22Rv1 (cell line): ENCODE measurements at regions not wholly inside any gene's neighbourhood (a gene's known extent, or its start where the extent isn't known, plus 50 kb on each side); places are given as distances from the start of the nearest gene placed in this dataset.
"Not testable (repeated sequence)": the region's sequence is repeated elsewhere in the genome, so short reads cannot be mapped to it uniquely, and the experiment has no call there.

Experiments
- H3K27ac ChIP-seq: fragments of 450-650 bp; 2 replicates; pipeline ENCODE4 v1.5.1; 2017
- CTCF ChIP-seq: fragments of 450-650 bp; IDR thresholded peaks from 2 replicates; pipeline ENCODE4 v1.5.1; 2017; ENCODE audit warnings: mild to moderate bottlenecking
- ZFX ChIP-seq: fragments of 450-650 bp; IDR thresholded peaks from 2 replicates; pipeline ENCODE4 v1.6.1; 2017; ENCODE audit warnings: antibody characterized with exemption, borderline replicate concordance

GRCh38 chr5:174895360-174895759, 171.0 kb downstream of the MSX2 start:
- TF ChIP-seq CTCF (no peak), ZFX (no peak)
- no peak overlapping the region for H3K27ac ChIP-seq

- H3K27ac ChIP-seq: no peak overlapping the region
- TF ChIP-seq ZFX: no peak
- TF ChIP-seq CTCF: no peak
These were observed 168.4 kb downstream of the MSX2 start for GRCh38 chr5:174892742-174893141.

- H3K27ac ChIP-seq: not testable (repeated sequence)
These were observed 156.2 kb downstream of the MSX2 start for GRCh38 chr5:174880412-174881200.

GRCh38 chr5:174877987-174878386, 153.6 kb downstream of the MSX2 start:
- no peak overlapping the region for H3K27ac ChIP-seq
- TF ChIP-seq ZFX (no peak), CTCF (no peak)

GRCh38 chr5:174872271-174872670, 147.9 kb downstream of the MSX2 start:
- TF ChIP-seq ZFX (no peak), CTCF (no peak)
- no peak overlapping the region for H3K27ac ChIP-seq

GRCh38 chr5:174852143-174852542, 127.8 kb downstream of the MSX2 start:
- no peak overlapping the region for H3K27ac ChIP-seq
- no peak for TF ChIP-seq CTCF
- TF ChIP-seq ZFX: no peak

GRCh38 chr5:174850565-174851169, 126.3 kb downstream of the MSX2 start:
- no peak for TF ChIP-seq ZFX
- no peak for TF ChIP-seq CTCF
- H3K27ac ChIP-seq: no peak overlapping the region
